ENCODE measurements at regions not wholly inside any gene's neighbourhood (a gene's known extent, or its start where the extent isn't known, plus 50 kb on each side); places are given as distances from the start of the nearest gene placed in this dataset.
"Not testable (repeated sequence)": the region's sequence is repeated elsewhere in the genome, so short reads cannot be mapped to it uniquely, and the experiment has no call there.

GRCh38 chr6:105680131-105680530 lies 277.2 kb upstream of the PREP start:
- DNase-seq (ENCODE audit: low read depth), result no peak
- TF ChIP-seq, protein P1, sequence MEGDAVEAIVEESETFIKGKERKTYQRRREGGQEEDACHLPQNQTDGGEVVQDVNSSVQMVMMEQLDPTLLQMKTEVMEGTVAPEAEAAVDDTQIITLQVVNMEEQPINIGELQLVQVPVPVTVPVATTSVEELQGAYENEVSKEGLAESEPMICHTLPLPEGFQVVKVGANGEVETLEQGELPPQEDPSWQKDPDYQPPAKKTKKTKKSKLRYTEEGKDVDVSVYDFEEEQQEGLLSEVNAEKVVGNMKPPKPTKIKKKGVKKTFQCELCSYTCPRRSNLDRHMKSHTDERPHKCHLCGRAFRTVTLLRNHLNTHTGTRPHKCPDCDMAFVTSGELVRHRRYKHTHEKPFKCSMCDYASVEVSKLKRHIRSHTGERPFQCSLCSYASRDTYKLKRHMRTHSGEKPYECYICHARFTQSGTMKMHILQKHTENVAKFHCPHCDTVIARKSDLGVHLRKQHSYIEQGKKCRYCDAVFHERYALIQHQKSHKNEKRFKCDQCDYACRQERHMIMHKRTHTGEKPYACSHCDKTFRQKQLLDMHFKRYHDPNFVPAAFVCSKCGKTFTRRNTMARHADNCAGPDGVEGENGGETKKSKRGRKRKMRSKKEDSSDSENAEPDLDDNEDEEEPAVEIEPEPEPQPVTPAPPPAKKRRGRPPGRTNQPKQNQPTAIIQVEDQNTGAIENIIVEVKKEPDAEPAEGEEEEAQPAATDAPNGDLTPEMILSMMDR (IDR thresholded peaks at IDR 0.05; ENCODE audit: low read depth, low read length, missing control alignments), result no peak
- H3K4me3 ChIP-seq (ENCODE audit: low read depth, low read length), result no peak overlapping the region
- in situ Hi-C loops (cut with HindIII; ENCODE audit: low sequenced_read_pairs), result no loop called here

- TF ChIP-seq, protein P1 (IDR thresholded peaks at IDR 0.05; ENCODE audit: low read depth, low read length, missing control alignments), result no peak
- DNase-seq (ENCODE audit: low read depth), result no peak
- in situ Hi-C loops (cut with HindIII; ENCODE audit: low sequenced_read_pairs), result no loop called here
- H3K4me3 ChIP-seq (ENCODE audit: low read depth, low read length), result no peak overlapping the region
These were observed 275.6 kb upstream of the PREP start for GRCh38 chr6:105678516-105678915.

DNA sequence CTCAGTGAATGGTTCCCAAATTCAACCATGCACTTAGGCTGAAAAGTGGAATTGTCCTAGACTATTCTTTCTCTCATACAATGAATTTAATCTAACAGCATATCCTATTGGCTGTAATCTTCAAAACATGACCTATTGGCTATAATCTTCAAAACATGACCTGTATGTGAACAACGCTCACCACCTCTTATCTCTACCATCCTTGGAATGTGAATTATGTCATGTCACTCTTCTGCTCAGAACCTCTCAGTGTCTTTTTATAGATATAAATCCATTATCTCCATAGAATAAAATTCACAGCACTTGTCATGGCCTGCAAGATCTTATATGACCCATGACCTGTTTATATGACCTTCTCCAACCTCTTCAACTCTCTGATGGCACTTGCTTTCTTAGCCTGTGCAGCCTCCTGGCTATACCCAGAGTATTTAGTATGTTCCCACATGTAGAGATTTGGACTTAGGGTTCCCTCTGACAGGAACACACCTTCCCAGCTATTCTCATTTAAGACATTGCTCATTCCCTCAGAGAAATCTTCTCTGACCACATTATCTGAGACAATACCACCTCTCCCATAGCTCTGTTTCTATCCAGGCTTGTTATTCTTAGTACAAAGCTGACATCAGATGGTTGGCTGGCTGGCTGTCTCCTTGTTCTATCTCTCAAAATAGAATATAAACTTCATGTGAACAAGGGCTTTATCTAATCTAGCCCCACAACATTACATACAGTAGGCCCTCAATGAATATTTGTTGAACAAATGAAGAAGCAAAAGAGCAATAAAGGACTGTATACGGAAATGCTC lies 275.0 kb upstream of the PREP start:
- TF ChIP-seq, protein P1 (IDR thresholded peaks at IDR 0.05; ENCODE audit: low read depth, low read length, missing control alignments), result no peak
- H3K4me3 ChIP-seq (ENCODE audit: low read depth, low read length), result no peak overlapping the region
- DNase-seq (ENCODE audit: low read depth), result no peak
- in situ Hi-C loops (cut with HindIII; ENCODE audit: low sequenced_read_pairs), result no loop called here

- in situ Hi-C loops (cut with HindIII; ENCODE audit: low sequenced_read_pairs), result no loop called here
- DNase-seq (ENCODE audit: low read depth), result no peak
- no peak overlapping the region for H3K4me3 ChIP-seq (ENCODE audit: low read depth, low read length)
- TF ChIP-seq, protein P1 (IDR thresholded peaks at IDR 0.05; ENCODE audit: low read depth, low read length, missing control alignments), result no peak
These were observed 274.0 kb upstream of the PREP start for GRCh38 chr6:105676857-105677256.

- TF ChIP-seq, protein P1 (IDR thresholded peaks at IDR 0.05; ENCODE audit: low read depth, low read length, missing control alignments), result no peak
- in situ Hi-C loops (cut with HindIII; ENCODE audit: low sequenced_read_pairs), result no loop called here
- peak; percentile 92 for DNase-seq (ENCODE audit: low read depth)
- H3K4me3 ChIP-seq (ENCODE audit: low read depth, low read length), result no peak overlapping the region
These were observed 273.0 kb upstream of the PREP start for GRCh38 chr6:105675715-105676397.

DNA sequence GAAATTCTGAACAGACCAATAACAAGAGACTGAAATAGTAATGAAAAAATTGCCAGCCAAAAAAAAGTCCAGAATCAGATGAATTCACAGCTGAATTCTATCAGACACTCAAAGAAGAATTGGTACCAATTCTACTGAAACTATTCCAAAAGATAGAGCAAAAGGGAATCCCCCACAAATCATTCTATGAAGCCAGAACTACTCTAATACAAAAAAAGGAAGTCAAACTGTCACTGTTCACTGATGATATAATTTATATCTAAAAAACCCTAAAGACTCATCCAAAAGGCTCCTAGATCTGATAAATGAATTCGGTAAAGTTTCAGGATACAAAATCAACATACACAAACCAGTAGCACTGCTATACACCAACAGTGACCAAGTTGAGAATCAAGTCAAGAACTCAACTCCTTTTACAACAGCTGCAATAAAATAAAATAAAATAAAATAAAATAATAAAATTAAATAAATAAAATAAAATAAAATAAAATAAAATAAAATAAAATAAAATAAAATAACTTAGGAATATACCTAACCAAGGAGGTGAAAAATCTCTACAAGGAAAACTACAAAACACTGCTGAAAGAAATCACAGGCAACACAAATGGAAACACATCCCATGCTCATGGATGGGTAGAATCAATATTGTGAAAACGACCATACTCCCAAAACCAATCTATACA lies 270.1 kb upstream of the PREP start:
- DNase-seq (ENCODE audit: low read depth); H3K4me3 ChIP-seq (ENCODE audit: low read depth, low read length); in situ Hi-C loops (cut with HindIII; ENCODE audit: low sequenced_read_pairs): not testable (repeated sequence)
